Upper lobe of left lung (tissue), 4 donors: ENCODE measurements at regions not wholly inside any gene's neighbourhood (a gene's known extent, or its start where the extent isn't known, plus 50 kb on each side); places are given as distances from the start of the nearest gene placed in this dataset.

ENCODE experiments used
- EP300 ChIP-seq, 4 donors: sonication (generic); formaldehyde crosslinking; IDR thresholded peaks; one replicate each; pipeline ENCODE4 v1.5.1; 2017; ENCODE audit warnings: antibody characterized with exemption in 4 of 4, control low read depth in 2 of 4
- POLR2A ChIP-seq, 4 donors: fragments of 450-650 bp; IDR thresholded peaks; one replicate each; pipeline ENCODE4 v1.5.1; 2016 to 2017; ENCODE audit warnings: antibody characterized with exemption in 4 of 4, mild to moderate bottlenecking in 2 of 4
- POLR2AphosphoS5 ChIP-seq, 2 donors: sonication (generic); formaldehyde crosslinking; IDR thresholded peaks; one replicate each; pipeline ENCODE4 v1.5.1; 2017; ENCODE audit warnings: antibody characterized with exemption in 2 of 2
- TF ChIP-seq, protein P1 (sequence below), 6 experiments: fragments of 450-650 bp in 4 of 6; fragments of 200-600 bp in 2 of 6; sonication (generic) in 2 of 6; IDR thresholded peaks; one replicate each; pipeline ENCODE4 v1.5.1; 2016 to 2019; ENCODE audit warnings: antibody characterized with exemption in 6 of 6

DNA sequence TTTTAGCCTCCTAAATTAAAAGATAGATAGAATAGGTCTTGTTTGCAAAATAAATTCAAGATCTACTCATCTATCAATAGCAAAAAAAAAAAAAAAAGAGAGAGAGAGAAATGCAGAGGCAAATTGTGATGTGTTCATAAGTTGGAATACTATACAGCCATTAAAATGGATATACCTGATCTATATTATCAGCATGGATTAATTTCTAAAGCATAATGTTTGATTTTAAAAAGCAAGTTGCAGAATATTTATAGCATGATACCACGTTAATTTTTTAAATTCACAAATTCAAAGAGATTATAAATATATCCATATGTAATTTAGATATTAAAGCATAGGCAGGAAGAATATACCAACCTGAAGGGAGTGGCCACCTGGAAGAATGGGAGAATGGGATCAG, 114.9 kb upstream of the PTPRT start:
- TF ChIP-seq, protein P1, sequence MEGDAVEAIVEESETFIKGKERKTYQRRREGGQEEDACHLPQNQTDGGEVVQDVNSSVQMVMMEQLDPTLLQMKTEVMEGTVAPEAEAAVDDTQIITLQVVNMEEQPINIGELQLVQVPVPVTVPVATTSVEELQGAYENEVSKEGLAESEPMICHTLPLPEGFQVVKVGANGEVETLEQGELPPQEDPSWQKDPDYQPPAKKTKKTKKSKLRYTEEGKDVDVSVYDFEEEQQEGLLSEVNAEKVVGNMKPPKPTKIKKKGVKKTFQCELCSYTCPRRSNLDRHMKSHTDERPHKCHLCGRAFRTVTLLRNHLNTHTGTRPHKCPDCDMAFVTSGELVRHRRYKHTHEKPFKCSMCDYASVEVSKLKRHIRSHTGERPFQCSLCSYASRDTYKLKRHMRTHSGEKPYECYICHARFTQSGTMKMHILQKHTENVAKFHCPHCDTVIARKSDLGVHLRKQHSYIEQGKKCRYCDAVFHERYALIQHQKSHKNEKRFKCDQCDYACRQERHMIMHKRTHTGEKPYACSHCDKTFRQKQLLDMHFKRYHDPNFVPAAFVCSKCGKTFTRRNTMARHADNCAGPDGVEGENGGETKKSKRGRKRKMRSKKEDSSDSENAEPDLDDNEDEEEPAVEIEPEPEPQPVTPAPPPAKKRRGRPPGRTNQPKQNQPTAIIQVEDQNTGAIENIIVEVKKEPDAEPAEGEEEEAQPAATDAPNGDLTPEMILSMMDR (IDR thresholded peaks at IDR 0.05): no peak
- TF ChIP-seq POLR2A (IDR thresholded peaks at IDR 0.05) (no peak), POLR2AphosphoS5 (IDR thresholded peaks at IDR 0.05) (no peak), EP300 (IDR thresholded peaks at IDR 0.05) (no peak)
